Natural killer cell (primary cell): ENCODE measurements at regions not wholly inside any gene's neighbourhood (a gene's known extent, or its start where the extent isn't known, plus 50 kb on each side); places are given as distances from the start of the nearest gene placed in this dataset.
"Not testable (repeated sequence)": the region's sequence is repeated elsewhere in the genome, so short reads cannot be mapped to it uniquely, and the experiment has no call there.

Source experiments
- ATAC-seq, 3 donors: fragments of 150-1000 bp in 2 of 3; fragments of 200-7000 bp in 1 of 3; cut with Tn5 transposase; 1 replicate in 1 of 3; 2 replicates in 2 of 3; pipeline ENCODE4 v1.10.0; 2021; ENCODE audit warnings: mild to moderate bottlenecking in 2 of 3, moderate library complexity in 2 of 3
- DNase-seq, 2 donors: peaks; one replicate each; pipeline versions ENCODE4 v3.0.0 to v3.0.0-alpha.2; 2013 to 2021; ENCODE audit warnings: mixed read lengths in 1 of 2
- H3K27ac ChIP-seq: one replicate; pipeline ENCODE4 v1.5.1; 2013; ENCODE audit warnings: mild to moderate bottlenecking, low read length
- H3K27me3 ChIP-seq: one replicate; pipeline ENCODE4 v1.6.1; 2013; ENCODE audit warnings: low read length; ENCODE audit not compliant: control insufficient read depth, insufficient read depth
- H3K36me3 ChIP-seq: one replicate; pipeline ENCODE4 v1.6.1; 2013; ENCODE audit warnings: low read length; ENCODE audit not compliant: control insufficient read depth, insufficient read depth
- H3K4me1 ChIP-seq: one replicate; pipeline ENCODE4 v1.6.1; 2013; ENCODE audit warnings: low read length; ENCODE audit not compliant: control insufficient read depth, insufficient read depth
- H3K4me3 ChIP-seq: one replicate; pipeline ENCODE4 v1.5.1; 2013; ENCODE audit warnings: low read length
- H3K9me3 ChIP-seq: one replicate; pipeline ENCODE4 v1.6.1; 2013; ENCODE audit warnings: low read length; ENCODE audit not compliant: control insufficient read depth, insufficient read depth
- H3K27ac Mint-ChIP-seq, 2 donors: one replicate each; pipeline ENCODE4 v1.8.0; 2022; ENCODE audit warnings: mild to moderate bottlenecking in 2 of 2, mixed read lengths in 2 of 2, moderate library complexity in 1 of 2
- H3K27me3 Mint-ChIP-seq, 2 donors: one replicate each; pipeline ENCODE4 v1.8.0; 2022; ENCODE audit warnings: low read depth in 2 of 2, mixed read lengths in 2 of 2
- H3K36me3 Mint-ChIP-seq: one replicate; pipeline ENCODE4 v1.8.0; 2022; ENCODE audit warnings: mixed read lengths
- H3K4me1 Mint-ChIP-seq, 2 donors: one replicate each; pipeline ENCODE4 v1.8.0; 2022; ENCODE audit warnings: mixed read lengths in 2 of 2
- H3K4me3 Mint-ChIP-seq: one replicate; pipeline ENCODE4 v1.8.0; 2022; ENCODE audit warnings: mild to moderate bottlenecking, moderate library complexity, mixed read lengths
- H3K9me3 Mint-ChIP-seq, 2 donors: one replicate each; pipeline ENCODE4 v1.8.0; 2022; ENCODE audit warnings: mixed read lengths in 2 of 2
- WGBS: methylation state at CpG from one replicate; pipeline ENCODE4 v1.1.7; 2013; ENCODE audit warnings: missing lambda C conversion rate; ENCODE audit not compliant: insufficient coverage; 5-methylcytosine and 5-hydroxymethylcytosine counted together
- intact Hi-C: fragments of 100-400 bp; cut with micrococcal nuclease; formaldehyde crosslinking; loops from one replicate; pipeline ENCODE4 v1.14.2; 2022
- TF ChIP-seq, protein P1 (sequence below): fragments of 200-600 bp; IDR thresholded peaks from one replicate; pipeline ENCODE4 v1.8.0; 2022; ENCODE audit warnings: antibody characterized with exemption

DNA sequence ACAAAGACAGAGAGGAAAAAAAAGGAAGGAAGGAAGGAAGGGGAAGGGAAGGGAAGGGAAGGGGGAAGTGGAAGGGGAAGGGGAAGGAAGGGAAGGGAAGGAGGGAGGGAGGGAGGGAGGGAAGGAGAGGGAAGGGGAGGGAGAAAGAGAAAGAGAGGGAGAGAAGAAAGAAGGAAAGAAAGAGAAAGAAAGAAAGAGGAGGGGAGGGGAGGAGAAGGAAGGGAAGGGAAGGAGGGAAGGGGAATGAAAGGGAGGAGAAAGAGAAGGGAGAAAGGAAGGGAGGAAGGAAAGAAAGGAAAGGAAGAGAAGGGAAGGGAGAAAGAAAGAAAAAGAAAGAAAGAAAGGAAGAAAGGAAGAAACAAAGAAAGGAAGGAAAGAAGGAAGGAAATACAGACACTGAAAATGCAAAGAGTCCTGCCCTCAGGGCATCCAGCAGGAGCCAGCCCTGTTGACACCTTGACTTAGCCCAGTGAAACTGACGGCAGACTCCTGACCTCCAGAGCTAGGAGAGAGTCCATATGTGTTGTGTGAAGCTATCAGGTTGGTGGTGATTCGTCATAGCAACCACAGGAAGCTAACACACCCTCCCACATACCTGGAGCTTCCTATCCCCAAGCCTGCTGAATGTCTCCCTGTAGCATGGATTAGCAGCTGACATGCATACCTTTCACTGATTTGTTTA is 58.7 kb upstream of the SULF2 start:
- no peaks in the 10 kb centered on the region for H3K4me1 Mint-ChIP-seq
- intact Hi-C loops = no loop called here

DNA sequence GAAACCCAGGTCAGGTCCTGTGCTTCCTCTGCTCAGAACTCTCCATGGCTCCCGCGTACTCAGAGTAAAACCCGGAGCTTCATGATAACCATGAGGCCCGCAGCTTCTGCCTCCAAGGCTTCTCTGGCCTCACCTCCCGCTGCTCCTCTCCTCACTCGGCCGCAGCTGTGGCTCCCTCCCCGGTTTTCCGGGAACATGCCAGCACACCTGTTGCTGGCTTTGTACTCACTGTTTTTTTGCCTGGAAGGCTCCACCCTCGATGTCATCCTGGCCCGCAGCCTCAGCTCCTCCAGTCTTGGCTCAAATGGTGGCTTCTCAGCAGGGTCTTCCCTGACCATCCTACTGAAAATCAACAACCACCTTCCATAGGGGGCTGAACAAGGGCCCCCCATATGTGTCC is 57.7 kb upstream of the SULF2 start:
- H3K9me3 ChIP-seq, H3K27me3 Mint-ChIP-seq, intact Hi-C loops, H3K36me3 Mint-ChIP-seq, ATAC-seq, H3K27me3 ChIP-seq, H3K4me1 ChIP-seq, H3K27ac ChIP-seq, H3K36me3 ChIP-seq, H3K27ac Mint-ChIP-seq, H3K9me3 Mint-ChIP-seq, H3K4me3 Mint-ChIP-seq, H3K4me1 Mint-ChIP-seq, H3K4me3 ChIP-seq, DNase-seq: not testable (repeated sequence)
- 87% methylated on average over 11 of the region's 11 CpGs for WGBS

More for the DNA sequence above, 58.7 kb upstream of the SULF2 start:
- TF ChIP-seq, protein P1, sequence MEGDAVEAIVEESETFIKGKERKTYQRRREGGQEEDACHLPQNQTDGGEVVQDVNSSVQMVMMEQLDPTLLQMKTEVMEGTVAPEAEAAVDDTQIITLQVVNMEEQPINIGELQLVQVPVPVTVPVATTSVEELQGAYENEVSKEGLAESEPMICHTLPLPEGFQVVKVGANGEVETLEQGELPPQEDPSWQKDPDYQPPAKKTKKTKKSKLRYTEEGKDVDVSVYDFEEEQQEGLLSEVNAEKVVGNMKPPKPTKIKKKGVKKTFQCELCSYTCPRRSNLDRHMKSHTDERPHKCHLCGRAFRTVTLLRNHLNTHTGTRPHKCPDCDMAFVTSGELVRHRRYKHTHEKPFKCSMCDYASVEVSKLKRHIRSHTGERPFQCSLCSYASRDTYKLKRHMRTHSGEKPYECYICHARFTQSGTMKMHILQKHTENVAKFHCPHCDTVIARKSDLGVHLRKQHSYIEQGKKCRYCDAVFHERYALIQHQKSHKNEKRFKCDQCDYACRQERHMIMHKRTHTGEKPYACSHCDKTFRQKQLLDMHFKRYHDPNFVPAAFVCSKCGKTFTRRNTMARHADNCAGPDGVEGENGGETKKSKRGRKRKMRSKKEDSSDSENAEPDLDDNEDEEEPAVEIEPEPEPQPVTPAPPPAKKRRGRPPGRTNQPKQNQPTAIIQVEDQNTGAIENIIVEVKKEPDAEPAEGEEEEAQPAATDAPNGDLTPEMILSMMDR = no peak
- WGBS = no CpG with 5 or more reads among the region's 2 CpGs
- H3K27ac ChIP-seq = no peak overlapping the region
- no peaks in the 10 kb centered on the region for H3K4me1 ChIP-seq
- Mint-ChIP-seq H3K4me3 (no peak overlapping the region), H3K36me3 (no peaks in the 10 kb centered on the region), H3K27me3 (peaks cover 0 to 2% of the 10 kb centered on the region in 2 donors), H3K27ac (no peak overlapping the region), H3K9me3 (no peaks in the 10 kb centered on the region)
- DNase-seq (no peak), ATAC-seq (no peak)
- H3K4me3 ChIP-seq = no peak overlapping the region
- no peaks in the 10 kb centered on the region for H3K27me3 ChIP-seq
- H3K36me3 ChIP-seq = no peaks in the 10 kb centered on the region
- H3K9me3 ChIP-seq = no peaks in the 10 kb centered on the region

DNA sequence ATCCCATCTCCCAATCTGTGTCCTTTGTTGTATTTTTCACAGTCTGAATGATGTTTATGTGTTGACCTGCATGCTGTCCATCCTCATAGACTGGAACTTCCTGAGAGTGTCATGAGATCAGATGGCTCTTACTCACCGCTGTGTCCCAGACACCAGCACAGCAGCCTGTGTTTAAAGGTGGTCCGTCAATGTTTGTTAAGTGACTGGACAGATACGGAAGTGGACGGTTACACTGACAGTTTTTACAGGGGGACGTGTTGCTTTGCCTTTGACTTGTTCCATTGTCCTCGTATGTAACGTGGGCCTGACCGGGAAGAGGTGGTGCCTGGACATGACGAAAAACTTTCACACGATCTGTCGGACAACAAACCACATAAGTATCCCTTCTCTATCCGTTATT is 56.7 kb upstream of the SULF2 start:
- H3K4me3 ChIP-seq, H3K27ac Mint-ChIP-seq, H3K4me1 Mint-ChIP-seq, H3K9me3 ChIP-seq, H3K36me3 ChIP-seq, ATAC-seq, intact Hi-C loops, DNase-seq, H3K36me3 Mint-ChIP-seq, H3K4me3 Mint-ChIP-seq, H3K27me3 Mint-ChIP-seq, H3K27ac ChIP-seq, H3K9me3 Mint-ChIP-seq, H3K27me3 ChIP-seq, H3K4me1 ChIP-seq: not testable (repeated sequence)
- WGBS = 91% methylated on average over 12 of the region's 12 CpGs

DNA sequence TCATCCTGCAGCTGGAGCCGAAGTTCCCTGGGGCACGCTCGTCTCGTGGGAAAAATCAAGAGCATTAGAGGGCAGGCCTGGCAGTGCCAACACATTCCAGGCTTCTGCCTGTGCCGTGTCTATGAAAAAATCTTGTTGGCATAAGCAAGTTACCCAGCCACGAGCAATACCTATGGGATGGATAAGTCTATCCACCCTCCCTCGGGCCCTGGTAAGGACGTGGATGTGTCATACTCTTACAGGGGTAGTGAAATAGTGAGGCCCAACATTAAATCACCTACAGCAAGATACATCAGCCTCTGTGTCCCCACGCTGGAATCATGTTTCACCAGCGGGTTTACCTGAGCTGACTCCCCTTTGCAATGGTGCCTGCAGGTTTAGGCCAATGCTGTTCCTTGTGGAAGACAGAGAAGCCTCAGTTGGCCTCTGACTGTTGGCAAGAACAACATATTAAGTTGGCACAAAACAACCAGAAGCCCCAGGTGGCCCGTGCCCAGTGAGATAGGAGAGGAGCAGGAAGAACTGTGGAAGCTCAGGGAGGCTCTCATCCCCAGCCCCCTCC is 51.1 kb upstream of the SULF2 start:
- 88% methylated on average over 3 of the region's 11 CpGs for WGBS
- ATAC-seq, H3K27me3 Mint-ChIP-seq: not testable (repeated sequence)

More for the DNA sequence above, 51.1 kb upstream of the SULF2 start:
- not testable (repeated sequence) for H3K36me3 Mint-ChIP-seq, H3K4me1 ChIP-seq, H3K27ac Mint-ChIP-seq, H3K27me3 ChIP-seq, H3K9me3 Mint-ChIP-seq, H3K4me3 Mint-ChIP-seq, H3K36me3 ChIP-seq, H3K4me1 Mint-ChIP-seq, H3K4me3 ChIP-seq, DNase-seq, H3K27ac ChIP-seq, H3K9me3 ChIP-seq
- intact Hi-C loops = loop anchor here (5.0 kb wide), 1 partner anchor 56 kb away; no protein-coding TSS in a partner anchor
